ENCODE measurements at regions not wholly inside any gene's neighbourhood (a gene's known extent, or its start where the extent isn't known, plus 50 kb on each side); places are given as distances from the start of the nearest gene placed in this dataset.

DNA sequence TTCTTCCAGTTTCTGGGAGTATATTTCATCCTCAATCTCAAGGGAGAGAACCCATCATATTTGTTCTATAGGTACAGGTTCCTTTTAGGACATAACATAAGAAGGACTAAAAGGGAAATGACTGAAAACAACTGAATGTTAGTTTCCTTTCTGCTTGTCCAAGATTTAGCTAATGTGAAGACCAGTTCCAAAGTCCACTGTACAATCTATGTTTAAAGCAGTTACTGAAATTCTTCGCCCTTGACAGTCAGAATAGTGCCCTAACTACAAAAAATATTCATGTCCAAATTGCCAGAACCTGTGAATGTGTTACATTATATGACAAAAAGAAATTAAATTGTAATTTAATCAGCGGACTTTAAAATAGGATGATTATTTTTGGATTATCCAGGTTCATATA is 466.3 kb upstream of the SETBP1 start:
- no peaks in the 10 kb centered on the region for H3K36me3 Mint-ChIP-seq (ENCODE audit: low read depth)
- no peaks in the 10 kb centered on the region for H3K4me1 Mint-ChIP-seq (ENCODE audit: low read depth)
- H3K27me3 Mint-ChIP-seq (ENCODE audit: low read depth) = no peaks in the 10 kb centered on the region
- no peaks in the 10 kb centered on the region for H3K9me3 Mint-ChIP-seq
- H3K27ac Mint-ChIP-seq = no peak overlapping the region
- H3K4me3 Mint-ChIP-seq (ENCODE audit: low read depth) = no peak overlapping the region
- intact Hi-C loops (cut with micrococcal nuclease) = no loop called here
- DNase-seq (ENCODE audit: low spot score) = no peak

- DNase-seq (ENCODE audit: low spot score) = no peak
- Mint-ChIP-seq H3K27me3 (ENCODE audit: low read depth) (no peaks in the 10 kb centered on the region), H3K36me3 (ENCODE audit: low read depth) (no peaks in the 10 kb centered on the region), H3K27ac (no peak overlapping the region), H3K9me3 (no peaks in the 10 kb centered on the region), H3K4me1 (ENCODE audit: low read depth) (no peaks in the 10 kb centered on the region), H3K4me3 (ENCODE audit: low read depth) (no peak overlapping the region)
- intact Hi-C loops (cut with micrococcal nuclease) = no loop called here
Observed at GRCh38 chr18:44216169-44216568, 464.5 kb upstream of the SETBP1 start.

DNA sequence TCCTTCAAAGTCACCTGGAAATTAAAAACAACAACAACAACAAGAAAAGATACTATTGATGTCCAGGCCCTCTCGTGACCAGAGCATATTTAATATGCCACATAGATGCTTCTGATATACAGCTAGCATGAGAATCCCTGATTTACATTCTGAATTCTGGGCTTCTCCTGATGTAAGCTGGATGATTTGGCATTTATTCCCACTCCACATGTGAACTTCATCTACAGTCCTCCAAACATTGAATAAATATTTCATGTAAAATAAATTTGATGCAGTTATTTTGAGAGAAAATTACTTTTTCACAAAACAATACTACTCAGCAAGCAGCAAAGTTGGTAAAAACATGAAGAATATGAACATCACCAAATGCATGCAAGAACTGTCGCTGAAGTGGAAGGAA is 453.2 kb upstream of the SETBP1 start:
- peaks cover 5% of the 10 kb centered on the region for H3K9me3 Mint-ChIP-seq
- no peaks in the 10 kb centered on the region for H3K36me3 Mint-ChIP-seq (ENCODE audit: low read depth)
- H3K27me3 Mint-ChIP-seq (ENCODE audit: low read depth) = no peaks in the 10 kb centered on the region
- intact Hi-C loops (cut with micrococcal nuclease) = no loop called here
- H3K4me3 Mint-ChIP-seq (ENCODE audit: low read depth) = no peak overlapping the region
- H3K4me1 Mint-ChIP-seq (ENCODE audit: low read depth) = no peaks in the 10 kb centered on the region
- H3K27ac Mint-ChIP-seq = no peak overlapping the region
- DNase-seq (ENCODE audit: low spot score) = no peak

- H3K4me3 Mint-ChIP-seq (ENCODE audit: low read depth) = no peak overlapping the region
- no peaks in the 10 kb centered on the region for H3K27me3 Mint-ChIP-seq (ENCODE audit: low read depth)
- DNase-seq (ENCODE audit: low spot score) = no peak
- intact Hi-C loops (cut with micrococcal nuclease) = no loop called here
- no peaks in the 10 kb centered on the region for H3K4me1 Mint-ChIP-seq (ENCODE audit: low read depth)
- H3K27ac Mint-ChIP-seq = no peak overlapping the region
- H3K9me3 Mint-ChIP-seq = peaks cover 13% of the 10 kb centered on the region
- no peaks in the 10 kb centered on the region for H3K36me3 Mint-ChIP-seq (ENCODE audit: low read depth)
Observed at GRCh38 chr18:44229693-44230108, 451.0 kb upstream of the SETBP1 start.

DNA sequence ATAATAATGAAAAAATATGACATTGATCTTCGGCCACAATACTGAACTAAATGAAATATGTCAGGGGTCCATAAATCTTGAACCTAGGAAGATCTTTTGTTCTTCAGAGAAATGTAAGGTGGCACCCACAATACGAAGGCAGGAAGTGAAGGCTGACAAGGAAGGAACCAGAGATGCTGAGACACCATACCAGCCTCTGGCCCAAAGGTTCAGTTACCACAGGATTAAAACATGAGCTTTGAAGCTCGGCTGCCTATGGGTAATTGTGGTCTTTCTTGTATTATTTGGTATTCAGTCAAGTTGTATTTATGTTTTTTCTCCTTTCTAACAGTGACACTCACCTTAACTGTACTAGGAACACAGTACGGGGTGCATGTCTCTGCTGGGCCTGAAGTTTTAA is 448.8 kb upstream of the SETBP1 start:
- intact Hi-C loops (cut with micrococcal nuclease) = no loop called here
- no peaks in the 10 kb centered on the region for H3K4me1 Mint-ChIP-seq (ENCODE audit: low read depth)
- no peak for DNase-seq (ENCODE audit: low spot score)
- no peak overlapping the region for H3K27ac Mint-ChIP-seq
- no peaks in the 10 kb centered on the region for H3K36me3 Mint-ChIP-seq (ENCODE audit: low read depth)
- H3K4me3 Mint-ChIP-seq (ENCODE audit: low read depth) = no peak overlapping the region
- peaks cover 15% of the 10 kb centered on the region for H3K9me3 Mint-ChIP-seq
- H3K27me3 Mint-ChIP-seq (ENCODE audit: low read depth) = no peaks in the 10 kb centered on the region

DNA sequence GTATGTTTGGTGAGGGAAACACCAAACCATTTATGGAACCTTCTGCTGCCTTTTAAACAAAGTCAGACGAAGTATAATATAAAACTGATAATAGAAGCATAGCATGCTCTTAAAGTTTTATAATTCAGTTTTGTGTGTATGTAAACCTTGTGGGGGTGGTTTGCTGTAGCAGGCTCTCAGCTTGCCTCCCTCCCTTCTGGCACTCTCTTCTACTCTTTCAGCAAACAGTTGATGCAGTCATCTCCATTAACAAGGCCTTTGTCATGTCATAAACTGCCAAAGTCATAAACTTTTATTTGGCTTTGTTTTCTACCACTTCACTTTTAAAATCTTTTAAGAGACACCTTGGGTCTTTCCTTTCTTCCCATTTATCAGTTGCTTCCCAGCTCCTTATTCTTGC is 448.2 kb upstream of the SETBP1 start:
- no peak for DNase-seq (ENCODE audit: low spot score)
- Mint-ChIP-seq H3K36me3 (ENCODE audit: low read depth) (no peaks in the 10 kb centered on the region), H3K27me3 (ENCODE audit: low read depth) (no peaks in the 10 kb centered on the region), H3K4me3 (ENCODE audit: low read depth) (no peak overlapping the region), H3K4me1 (ENCODE audit: low read depth) (no peaks in the 10 kb centered on the region), H3K9me3 (peaks cover 16% of the 10 kb centered on the region), H3K27ac (no peak overlapping the region)
- intact Hi-C loops (cut with micrococcal nuclease) = no loop called here

DNA sequence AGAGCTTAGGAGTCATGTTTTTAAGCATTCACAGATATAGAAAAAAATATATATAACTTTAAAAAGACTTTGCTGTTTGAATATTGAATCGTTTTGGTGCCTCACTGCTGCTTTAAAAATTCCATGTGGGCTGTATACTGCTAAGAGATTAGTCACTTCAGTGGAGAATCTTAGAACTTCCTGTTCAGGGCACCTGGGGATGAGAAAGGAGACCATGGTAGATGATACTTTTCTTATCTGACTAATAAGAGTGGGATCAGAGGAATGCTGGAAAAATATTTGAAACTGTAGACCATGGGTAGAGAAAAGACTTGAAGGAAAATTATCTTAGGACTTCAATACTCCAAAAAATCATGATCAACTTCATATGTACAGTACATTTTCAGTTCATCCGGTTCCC is 442.2 kb upstream of the SETBP1 start:
- H3K4me1 Mint-ChIP-seq (ENCODE audit: low read depth) = no peaks in the 10 kb centered on the region
- no peaks in the 10 kb centered on the region for H3K27me3 Mint-ChIP-seq (ENCODE audit: low read depth)
- no peaks in the 10 kb centered on the region for H3K36me3 Mint-ChIP-seq (ENCODE audit: low read depth)
- H3K4me3 Mint-ChIP-seq (ENCODE audit: low read depth) = no peak overlapping the region
- no peak for DNase-seq (ENCODE audit: low spot score)
- intact Hi-C loops (cut with micrococcal nuclease) = no loop called here
- no peak overlapping the region for H3K27ac Mint-ChIP-seq
- peaks cover 16% of the 10 kb centered on the region for H3K9me3 Mint-ChIP-seq

DNA sequence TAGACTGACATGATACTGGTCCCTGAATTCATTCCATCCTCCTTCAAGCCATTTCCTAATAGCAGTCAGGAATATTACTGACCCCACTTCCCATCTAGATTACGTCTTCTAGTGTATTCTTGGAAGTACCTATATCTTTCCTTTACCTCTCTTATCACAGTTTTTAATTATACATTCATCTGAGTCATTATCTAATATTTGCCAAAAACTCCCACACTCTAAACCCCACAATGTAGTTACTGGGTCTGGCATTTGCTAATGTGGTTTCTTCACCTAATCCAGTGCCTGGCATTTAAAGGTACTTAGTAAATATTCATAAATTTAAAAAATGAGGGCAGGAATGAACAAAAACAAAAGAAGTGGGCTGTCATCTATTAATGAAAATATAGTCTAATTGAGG is 441.8 kb upstream of the SETBP1 start:
- Mint-ChIP-seq H3K4me1 (ENCODE audit: low read depth) (no peaks in the 10 kb centered on the region), H3K4me3 (ENCODE audit: low read depth) (no peak overlapping the region), H3K9me3 (peaks cover 16% of the 10 kb centered on the region), H3K27me3 (ENCODE audit: low read depth) (no peaks in the 10 kb centered on the region), H3K27ac (no peak overlapping the region), H3K36me3 (ENCODE audit: low read depth) (no peaks in the 10 kb centered on the region)
- no peak for DNase-seq (ENCODE audit: low spot score)
- intact Hi-C loops (cut with micrococcal nuclease) = no loop called here

GRCh38 chr18:44241020-44241419 is 439.7 kb upstream of the SETBP1 start:
- Mint-ChIP-seq H3K9me3 (peaks cover 14% of the 10 kb centered on the region), H3K27me3 (ENCODE audit: low read depth) (no peaks in the 10 kb centered on the region), H3K4me1 (ENCODE audit: low read depth) (no peaks in the 10 kb centered on the region)

DNA sequence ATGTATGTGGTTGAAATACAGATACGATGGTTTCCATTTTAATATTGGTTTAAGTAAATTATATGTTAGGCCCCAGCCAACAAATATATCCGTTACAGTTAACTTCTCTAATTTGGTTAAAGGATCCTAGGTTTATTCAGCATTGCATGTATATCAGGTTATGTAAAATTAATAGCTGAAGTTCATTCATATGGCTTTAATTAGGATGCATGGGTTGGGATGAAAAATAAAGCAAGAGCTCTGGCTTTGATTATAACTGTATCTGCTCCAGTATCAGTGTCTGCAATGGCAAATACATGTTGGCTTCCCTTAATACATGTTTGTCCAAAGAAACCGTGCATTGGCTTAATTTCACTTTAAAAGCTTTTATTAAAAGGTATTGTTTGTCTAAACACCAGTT is 435.7 kb upstream of the SETBP1 start:
- Mint-ChIP-seq H3K27ac (no peak overlapping the region), H3K9me3 (peaks cover 11% of the 10 kb centered on the region), H3K36me3 (ENCODE audit: low read depth) (no peaks in the 10 kb centered on the region), H3K27me3 (ENCODE audit: low read depth) (no peaks in the 10 kb centered on the region), H3K4me3 (ENCODE audit: low read depth) (no peak overlapping the region), H3K4me1 (ENCODE audit: low read depth) (no peaks in the 10 kb centered on the region)
- intact Hi-C loops (cut with micrococcal nuclease) = no loop called here
- no peak for DNase-seq (ENCODE audit: low spot score)

More at GRCh38 chr18:44241020-44241419, 439.7 kb upstream of the SETBP1 start:
- Mint-ChIP-seq H3K36me3 (ENCODE audit: low read depth) (no peaks in the 10 kb centered on the region), H3K27ac (no peak overlapping the region), H3K4me3 (ENCODE audit: low read depth) (no peak overlapping the region)
- intact Hi-C loops (cut with micrococcal nuclease) = no loop called here
- DNase-seq (ENCODE audit: low spot score) = no peak

DNA sequence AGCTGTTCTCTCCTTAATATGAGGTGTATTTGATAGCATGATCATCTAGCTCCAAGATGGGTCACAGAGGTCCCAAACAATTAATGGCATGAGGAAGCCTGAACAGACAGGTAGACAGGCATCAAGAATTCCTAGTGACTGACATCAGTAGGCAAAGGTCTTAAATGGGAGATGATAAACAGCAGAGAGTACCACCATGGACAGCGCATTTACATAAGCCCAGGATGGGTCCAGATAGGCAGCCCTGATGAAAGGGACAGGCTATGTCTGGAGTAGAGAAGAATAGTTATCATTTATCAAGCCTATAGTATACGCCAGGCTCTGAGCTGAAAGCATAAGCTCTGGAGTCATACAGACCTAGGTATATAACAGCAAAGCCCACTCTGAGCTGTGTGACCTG is 434.7 kb upstream of the SETBP1 start:
- no peak overlapping the region for H3K4me3 Mint-ChIP-seq (ENCODE audit: low read depth)
- no peaks in the 10 kb centered on the region for H3K27me3 Mint-ChIP-seq (ENCODE audit: low read depth)
- H3K27ac Mint-ChIP-seq = no peak overlapping the region
- no peaks in the 10 kb centered on the region for H3K36me3 Mint-ChIP-seq (ENCODE audit: low read depth)
- DNase-seq (ENCODE audit: low spot score) = no peak
- H3K9me3 Mint-ChIP-seq = peaks cover 11% of the 10 kb centered on the region
- H3K4me1 Mint-ChIP-seq (ENCODE audit: low read depth) = no peaks in the 10 kb centered on the region
- intact Hi-C loops (cut with micrococcal nuclease) = no loop called here

DNA sequence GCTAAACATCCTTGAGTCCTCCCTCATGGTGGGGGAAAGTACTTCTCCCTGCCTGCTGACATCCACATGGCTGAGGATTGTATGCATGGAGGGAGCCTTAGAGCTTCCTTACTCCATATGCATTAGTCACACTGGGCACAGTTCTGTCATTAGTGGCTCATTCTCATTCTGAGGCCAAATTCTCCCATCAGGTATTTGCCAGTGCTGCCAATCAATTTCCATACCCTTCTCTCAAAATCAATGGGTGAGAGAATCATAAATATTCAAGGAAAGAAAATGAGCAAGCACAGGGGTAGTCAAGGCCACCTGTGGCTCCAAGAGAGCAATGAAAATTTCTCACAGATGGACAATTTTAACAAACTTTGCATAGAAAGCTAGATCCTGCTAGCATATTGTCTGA is 422.6 kb upstream of the SETBP1 start:
- Mint-ChIP-seq H3K27ac (no peak overlapping the region), H3K4me3 (ENCODE audit: low read depth) (no peak overlapping the region), H3K36me3 (ENCODE audit: low read depth) (no peaks in the 10 kb centered on the region), H3K27me3 (ENCODE audit: low read depth) (no peaks in the 10 kb centered on the region), H3K4me1 (ENCODE audit: low read depth) (no peaks in the 10 kb centered on the region), H3K9me3 (peaks cover 46% of the 10 kb centered on the region)
- intact Hi-C loops (cut with micrococcal nuclease) = no loop called here
- DNase-seq (ENCODE audit: low spot score) = no peak

GRCh38 chr18:44258576-44258975 is 422.1 kb upstream of the SETBP1 start:
- no peak overlapping the region for H3K27ac Mint-ChIP-seq
- intact Hi-C loops (cut with micrococcal nuclease) = no loop called here
- no peak for DNase-seq (ENCODE audit: low spot score)
- H3K9me3 Mint-ChIP-seq = peaks cover 42% of the 10 kb centered on the region
- no peaks in the 10 kb centered on the region for H3K4me1 Mint-ChIP-seq (ENCODE audit: low read depth)
- no peaks in the 10 kb centered on the region for H3K27me3 Mint-ChIP-seq (ENCODE audit: low read depth)
- no peak overlapping the region for H3K4me3 Mint-ChIP-seq (ENCODE audit: low read depth)
- no peaks in the 10 kb centered on the region for H3K36me3 Mint-ChIP-seq (ENCODE audit: low read depth)

GRCh38 chr18:44259610-44260009 is 421.1 kb upstream of the SETBP1 start:
- Mint-ChIP-seq H3K36me3 (ENCODE audit: low read depth) (no peaks in the 10 kb centered on the region), H3K4me3 (ENCODE audit: low read depth) (no peak overlapping the region), H3K4me1 (ENCODE audit: low read depth) (no peaks in the 10 kb centered on the region), H3K9me3 (peaks cover 40% of the 10 kb centered on the region), H3K27me3 (ENCODE audit: low read depth) (no peaks in the 10 kb centered on the region), H3K27ac (no peak overlapping the region)
- intact Hi-C loops (cut with micrococcal nuclease) = no loop called here
- no peak for DNase-seq (ENCODE audit: low spot score)
